ENCODE measurements at regions not wholly inside any gene's neighbourhood (a gene's known extent, or its start where the extent isn't known, plus 50 kb on each side); places are given as distances from the start of the nearest gene placed in this dataset.

DNA sequence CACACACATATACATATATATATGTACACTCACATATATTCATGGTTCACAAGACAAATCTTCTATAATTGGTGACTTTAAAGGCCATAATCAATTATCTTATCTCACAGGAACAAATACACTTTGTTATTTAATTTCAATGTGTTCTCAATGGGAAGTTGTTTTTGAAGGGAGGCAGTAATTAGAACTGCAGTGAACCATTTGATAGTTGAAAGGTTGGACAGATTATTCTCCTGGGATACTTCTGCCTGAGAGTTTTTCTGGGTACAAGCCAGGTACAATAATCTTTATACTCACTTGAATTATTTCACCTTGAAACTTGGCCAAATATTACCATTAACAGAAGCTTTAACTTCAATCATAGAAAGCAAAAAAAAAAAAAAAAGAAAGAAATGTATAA lies 546.6 kb upstream of the LRRTM4 start:
- TF ChIP-seq, protein P1, sequence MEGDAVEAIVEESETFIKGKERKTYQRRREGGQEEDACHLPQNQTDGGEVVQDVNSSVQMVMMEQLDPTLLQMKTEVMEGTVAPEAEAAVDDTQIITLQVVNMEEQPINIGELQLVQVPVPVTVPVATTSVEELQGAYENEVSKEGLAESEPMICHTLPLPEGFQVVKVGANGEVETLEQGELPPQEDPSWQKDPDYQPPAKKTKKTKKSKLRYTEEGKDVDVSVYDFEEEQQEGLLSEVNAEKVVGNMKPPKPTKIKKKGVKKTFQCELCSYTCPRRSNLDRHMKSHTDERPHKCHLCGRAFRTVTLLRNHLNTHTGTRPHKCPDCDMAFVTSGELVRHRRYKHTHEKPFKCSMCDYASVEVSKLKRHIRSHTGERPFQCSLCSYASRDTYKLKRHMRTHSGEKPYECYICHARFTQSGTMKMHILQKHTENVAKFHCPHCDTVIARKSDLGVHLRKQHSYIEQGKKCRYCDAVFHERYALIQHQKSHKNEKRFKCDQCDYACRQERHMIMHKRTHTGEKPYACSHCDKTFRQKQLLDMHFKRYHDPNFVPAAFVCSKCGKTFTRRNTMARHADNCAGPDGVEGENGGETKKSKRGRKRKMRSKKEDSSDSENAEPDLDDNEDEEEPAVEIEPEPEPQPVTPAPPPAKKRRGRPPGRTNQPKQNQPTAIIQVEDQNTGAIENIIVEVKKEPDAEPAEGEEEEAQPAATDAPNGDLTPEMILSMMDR (IDR thresholded peaks at IDR 0.05): no peak
- H3K9me3 Mint-ChIP-seq: peaks cover 0 to 6% (median 0%) of the 10 kb centered on the region in 7 donors
- H3K4me1 Mint-ChIP-seq: no peaks in the 10 kb centered on the region
- Histone ChIP-seq H2AFZ (ENCODE audit: insufficient read depth, low read depth, low read length, poor library complexity, severe bottlenecking) (no peak overlapping the region), H4K20me1 (ENCODE audit: insufficient read depth, low read length) (no peaks in the 10 kb centered on the region), H3K27ac (ENCODE audit: low read depth in 1 of 2, low read length in 2 of 2) (no peak overlapping the region), H3K4me3 (replicated peaks in 1 of 3; ENCODE audit: low read depth in 2 of 3, low read length in 3 of 3) (no peak overlapping the region), H3K36me3 (replicated peaks in 1 of 2; ENCODE audit: control insufficient read depth in 1 of 2, insufficient read depth in 2 of 2, low read length in 2 of 2) (no peaks in the 10 kb centered on the region), H3K9ac (ENCODE audit: insufficient read depth, low read length, poor library complexity, severe bottlenecking) (no peak overlapping the region), H3K4me1 (ENCODE audit: control insufficient read depth in 1 of 2, insufficient read depth in 2 of 2, low read length in 2 of 2) (no peaks in the 10 kb centered on the region), H3K79me2 (ENCODE audit: insufficient read depth, low read length) (no peaks in the 10 kb centered on the region), H3K27me3 (ENCODE audit: control insufficient read depth in 2 of 2, insufficient read depth in 2 of 2, low read length in 2 of 2) (no peaks in the 10 kb centered on the region), H3K9me3 (replicated peaks in 1 of 2; ENCODE audit: control insufficient read depth in 1 of 2, insufficient read depth in 1 of 2, low read length in 2 of 2) (no peaks in the 10 kb centered on the region), H3K4me2 (replicated peaks; ENCODE audit: extremely low read depth, low read length, poor library complexity, severe bottlenecking) (no peak overlapping the region)
- H3K27me3 Mint-ChIP-seq (ENCODE audit: low read depth in 3 of 3): no peaks in the 10 kb centered on the region
- intact Hi-C loops (cut with micrococcal nuclease): no loop called here
- H3K27ac Mint-ChIP-seq: no peak overlapping the region
- H3K36me3 Mint-ChIP-seq: no peaks in the 10 kb centered on the region
- H3K4me3 Mint-ChIP-seq: no peak overlapping the region
- DNase-seq: no peak

DNA sequence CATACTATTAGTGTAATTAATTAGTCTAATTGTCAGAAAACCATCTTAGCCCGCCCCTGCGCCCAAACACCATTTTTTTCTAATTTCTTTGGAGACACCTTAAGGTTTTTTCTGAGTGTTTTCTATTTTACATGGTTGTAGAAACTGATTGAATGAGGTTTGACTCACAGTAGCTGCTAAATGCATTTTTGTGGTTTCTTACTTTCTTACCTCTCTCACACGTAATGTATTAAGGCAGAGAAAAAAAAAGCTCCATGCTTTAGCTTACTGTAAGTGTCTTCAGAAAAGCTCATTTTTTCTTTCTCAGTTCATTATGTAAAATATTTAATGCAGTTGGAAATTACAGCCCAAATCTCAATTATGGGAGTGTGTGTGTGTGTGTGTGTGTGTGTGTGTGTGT lies 548.5 kb upstream of the LRRTM4 start:
- Mint-ChIP-seq H3K9me3 (peaks cover 0 to 6% (median 0%) of the 10 kb centered on the region in 7 donors), H3K27me3 (ENCODE audit: low read depth in 3 of 3) (no peaks in the 10 kb centered on the region), H3K36me3 (no peaks in the 10 kb centered on the region), H3K4me3 (no peak overlapping the region), H3K27ac (no peak overlapping the region), H3K4me1 (no peaks in the 10 kb centered on the region)
- Histone ChIP-seq H2AFZ (ENCODE audit: insufficient read depth, low read depth, low read length, poor library complexity, severe bottlenecking) (no peak overlapping the region), H3K4me3 (replicated peaks in 1 of 3; ENCODE audit: low read depth in 2 of 3, low read length in 3 of 3) (no peak overlapping the region), H4K20me1 (ENCODE audit: insufficient read depth, low read length) (no peaks in the 10 kb centered on the region), H3K9ac (ENCODE audit: insufficient read depth, low read length, poor library complexity, severe bottlenecking) (no peak overlapping the region), H3K27me3 (ENCODE audit: control insufficient read depth in 2 of 2, insufficient read depth in 2 of 2, low read length in 2 of 2) (no peaks in the 10 kb centered on the region), H3K4me2 (replicated peaks; ENCODE audit: extremely low read depth, low read length, poor library complexity, severe bottlenecking) (no peak overlapping the region), H3K27ac (ENCODE audit: low read depth in 1 of 2, low read length in 2 of 2) (no peak overlapping the region), H3K9me3 (replicated peaks in 1 of 2; ENCODE audit: control insufficient read depth in 1 of 2, insufficient read depth in 1 of 2, low read length in 2 of 2) (no peaks in the 10 kb centered on the region), H3K4me1 (ENCODE audit: control insufficient read depth in 1 of 2, insufficient read depth in 2 of 2, low read length in 2 of 2) (no peaks in the 10 kb centered on the region), H3K36me3 (replicated peaks in 1 of 2; ENCODE audit: control insufficient read depth in 1 of 2, insufficient read depth in 2 of 2, low read length in 2 of 2) (no peaks in the 10 kb centered on the region), H3K79me2 (ENCODE audit: insufficient read depth, low read length) (no peaks in the 10 kb centered on the region)
- intact Hi-C loops (cut with micrococcal nuclease): no loop called here
- no peak for DNase-seq
- TF ChIP-seq, protein P1 (IDR thresholded peaks at IDR 0.05): no peak
- WGBS (ENCODE audit: insufficient coverage): no CpG with 5 or more reads among the region's 3 CpGs

All from CD14-positive monocyte (primary cell).